ENCODE measurements at regions not wholly inside any gene's neighbourhood (a gene's known extent, or its start where the extent isn't known, plus 50 kb on each side); places are given as distances from the start of the nearest gene placed in this dataset.

DNA sequence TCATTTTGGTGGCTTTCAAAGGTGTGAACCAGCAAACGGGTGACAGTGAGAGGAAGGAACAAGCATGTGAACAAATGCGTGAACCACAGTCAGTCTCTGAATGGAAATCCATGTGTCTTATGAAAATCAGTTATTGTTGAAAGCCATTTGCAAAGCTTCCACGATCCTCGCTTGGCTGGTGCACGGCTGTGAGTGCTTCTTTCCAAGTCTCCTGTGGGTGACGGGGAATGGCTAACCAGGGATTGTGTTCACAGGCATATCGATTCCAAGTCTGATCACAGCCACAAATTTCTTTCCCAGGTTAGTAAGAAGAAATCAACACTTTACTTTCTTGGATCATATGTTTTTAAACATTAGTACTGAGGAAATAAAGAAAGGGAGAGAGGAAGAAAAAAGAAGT lies 556.9 kb upstream of the RBFOX1 start:
- TF ChIP-seq, protein P1, sequence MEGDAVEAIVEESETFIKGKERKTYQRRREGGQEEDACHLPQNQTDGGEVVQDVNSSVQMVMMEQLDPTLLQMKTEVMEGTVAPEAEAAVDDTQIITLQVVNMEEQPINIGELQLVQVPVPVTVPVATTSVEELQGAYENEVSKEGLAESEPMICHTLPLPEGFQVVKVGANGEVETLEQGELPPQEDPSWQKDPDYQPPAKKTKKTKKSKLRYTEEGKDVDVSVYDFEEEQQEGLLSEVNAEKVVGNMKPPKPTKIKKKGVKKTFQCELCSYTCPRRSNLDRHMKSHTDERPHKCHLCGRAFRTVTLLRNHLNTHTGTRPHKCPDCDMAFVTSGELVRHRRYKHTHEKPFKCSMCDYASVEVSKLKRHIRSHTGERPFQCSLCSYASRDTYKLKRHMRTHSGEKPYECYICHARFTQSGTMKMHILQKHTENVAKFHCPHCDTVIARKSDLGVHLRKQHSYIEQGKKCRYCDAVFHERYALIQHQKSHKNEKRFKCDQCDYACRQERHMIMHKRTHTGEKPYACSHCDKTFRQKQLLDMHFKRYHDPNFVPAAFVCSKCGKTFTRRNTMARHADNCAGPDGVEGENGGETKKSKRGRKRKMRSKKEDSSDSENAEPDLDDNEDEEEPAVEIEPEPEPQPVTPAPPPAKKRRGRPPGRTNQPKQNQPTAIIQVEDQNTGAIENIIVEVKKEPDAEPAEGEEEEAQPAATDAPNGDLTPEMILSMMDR (IDR thresholded peaks at IDR 0.05; ENCODE audit: low read depth, low read length), result no peak
- no peak for TF ChIP-seq POLR2A (IDR thresholded peaks at IDR 0.05; ENCODE audit: extremely low read depth, insufficient read length)
- TF ChIP-seq, protein P2, sequence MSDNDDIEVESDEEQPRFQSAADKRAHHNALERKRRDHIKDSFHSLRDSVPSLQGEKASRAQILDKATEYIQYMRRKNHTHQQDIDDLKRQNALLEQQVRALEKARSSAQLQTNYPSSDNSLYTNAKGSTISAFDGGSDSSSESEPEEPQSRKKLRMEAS (IDR thresholded peaks at IDR 0.05; ENCODE audit: low read depth, low read length), result no peak
